ENCODE measurements at regions not wholly inside any gene's neighbourhood (a gene's known extent, or its start where the extent isn't known, plus 50 kb on each side); places are given as distances from the start of the nearest gene placed in this dataset.

DNA sequence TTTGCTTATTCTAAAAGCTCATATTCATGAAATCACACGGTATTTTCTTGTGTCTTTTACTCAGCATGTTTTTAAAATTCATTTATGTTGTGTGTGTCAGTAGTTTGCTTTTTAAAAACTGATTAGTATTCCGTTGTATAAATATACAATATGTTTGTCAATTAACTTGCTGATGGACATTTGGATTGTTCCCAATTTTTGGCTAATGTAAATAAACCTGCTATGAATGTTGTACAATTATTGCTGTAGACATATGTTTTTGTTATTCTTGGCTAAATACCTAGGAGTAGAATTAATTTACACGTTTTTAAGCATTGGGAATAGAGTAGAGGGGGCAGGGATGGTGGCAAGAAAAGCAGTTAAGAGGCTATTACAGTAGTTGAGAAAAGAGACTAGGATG lies 199.5 kb upstream of the CCL2 start:
- TF ChIP-seq, protein P1, sequence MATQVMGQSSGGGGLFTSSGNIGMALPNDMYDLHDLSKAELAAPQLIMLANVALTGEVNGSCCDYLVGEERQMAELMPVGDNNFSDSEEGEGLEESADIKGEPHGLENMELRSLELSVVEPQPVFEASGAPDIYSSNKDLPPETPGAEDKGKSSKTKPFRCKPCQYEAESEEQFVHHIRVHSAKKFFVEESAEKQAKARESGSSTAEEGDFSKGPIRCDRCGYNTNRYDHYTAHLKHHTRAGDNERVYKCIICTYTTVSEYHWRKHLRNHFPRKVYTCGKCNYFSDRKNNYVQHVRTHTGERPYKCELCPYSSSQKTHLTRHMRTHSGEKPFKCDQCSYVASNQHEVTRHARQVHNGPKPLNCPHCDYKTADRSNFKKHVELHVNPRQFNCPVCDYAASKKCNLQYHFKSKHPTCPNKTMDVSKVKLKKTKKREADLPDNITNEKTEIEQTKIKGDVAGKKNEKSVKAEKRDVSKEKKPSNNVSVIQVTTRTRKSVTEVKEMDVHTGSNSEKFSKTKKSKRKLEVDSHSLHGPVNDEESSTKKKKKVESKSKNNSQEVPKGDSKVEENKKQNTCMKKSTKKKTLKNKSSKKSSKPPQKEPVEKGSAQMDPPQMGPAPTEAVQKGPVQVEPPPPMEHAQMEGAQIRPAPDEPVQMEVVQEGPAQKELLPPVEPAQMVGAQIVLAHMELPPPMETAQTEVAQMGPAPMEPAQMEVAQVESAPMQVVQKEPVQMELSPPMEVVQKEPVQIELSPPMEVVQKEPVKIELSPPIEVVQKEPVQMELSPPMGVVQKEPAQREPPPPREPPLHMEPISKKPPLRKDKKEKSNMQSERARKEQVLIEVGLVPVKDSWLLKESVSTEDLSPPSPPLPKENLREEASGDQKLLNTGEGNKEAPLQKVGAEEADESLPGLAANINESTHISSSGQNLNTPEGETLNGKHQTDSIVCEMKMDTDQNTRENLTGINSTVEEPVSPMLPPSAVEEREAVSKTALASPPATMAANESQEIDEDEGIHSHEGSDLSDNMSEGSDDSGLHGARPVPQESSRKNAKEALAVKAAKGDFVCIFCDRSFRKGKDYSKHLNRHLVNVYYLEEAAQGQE (IDR thresholded peaks at IDR 0.05): no peak
- TF ChIP-seq, protein P2, sequence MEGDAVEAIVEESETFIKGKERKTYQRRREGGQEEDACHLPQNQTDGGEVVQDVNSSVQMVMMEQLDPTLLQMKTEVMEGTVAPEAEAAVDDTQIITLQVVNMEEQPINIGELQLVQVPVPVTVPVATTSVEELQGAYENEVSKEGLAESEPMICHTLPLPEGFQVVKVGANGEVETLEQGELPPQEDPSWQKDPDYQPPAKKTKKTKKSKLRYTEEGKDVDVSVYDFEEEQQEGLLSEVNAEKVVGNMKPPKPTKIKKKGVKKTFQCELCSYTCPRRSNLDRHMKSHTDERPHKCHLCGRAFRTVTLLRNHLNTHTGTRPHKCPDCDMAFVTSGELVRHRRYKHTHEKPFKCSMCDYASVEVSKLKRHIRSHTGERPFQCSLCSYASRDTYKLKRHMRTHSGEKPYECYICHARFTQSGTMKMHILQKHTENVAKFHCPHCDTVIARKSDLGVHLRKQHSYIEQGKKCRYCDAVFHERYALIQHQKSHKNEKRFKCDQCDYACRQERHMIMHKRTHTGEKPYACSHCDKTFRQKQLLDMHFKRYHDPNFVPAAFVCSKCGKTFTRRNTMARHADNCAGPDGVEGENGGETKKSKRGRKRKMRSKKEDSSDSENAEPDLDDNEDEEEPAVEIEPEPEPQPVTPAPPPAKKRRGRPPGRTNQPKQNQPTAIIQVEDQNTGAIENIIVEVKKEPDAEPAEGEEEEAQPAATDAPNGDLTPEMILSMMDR (IDR thresholded peaks at IDR 0.05; ENCODE audit: low read depth, low read length, missing input control): no peak
- TF ChIP-seq, protein P3, sequence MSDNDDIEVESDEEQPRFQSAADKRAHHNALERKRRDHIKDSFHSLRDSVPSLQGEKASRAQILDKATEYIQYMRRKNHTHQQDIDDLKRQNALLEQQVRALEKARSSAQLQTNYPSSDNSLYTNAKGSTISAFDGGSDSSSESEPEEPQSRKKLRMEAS (IDR thresholded peaks at IDR 0.05): no peak
- TF ChIP-seq YY1 (IDR thresholded peaks at IDR 0.05): no peak
- no peak for TF ChIP-seq SP1 (IDR thresholded peaks at IDR 0.05)
- TF ChIP-seq JUND (IDR thresholded peaks at IDR 0.05): no peak
- TF ChIP-seq RAD21 (IDR thresholded peaks at IDR 0.05): no peak
- TF ChIP-seq, protein P4, sequence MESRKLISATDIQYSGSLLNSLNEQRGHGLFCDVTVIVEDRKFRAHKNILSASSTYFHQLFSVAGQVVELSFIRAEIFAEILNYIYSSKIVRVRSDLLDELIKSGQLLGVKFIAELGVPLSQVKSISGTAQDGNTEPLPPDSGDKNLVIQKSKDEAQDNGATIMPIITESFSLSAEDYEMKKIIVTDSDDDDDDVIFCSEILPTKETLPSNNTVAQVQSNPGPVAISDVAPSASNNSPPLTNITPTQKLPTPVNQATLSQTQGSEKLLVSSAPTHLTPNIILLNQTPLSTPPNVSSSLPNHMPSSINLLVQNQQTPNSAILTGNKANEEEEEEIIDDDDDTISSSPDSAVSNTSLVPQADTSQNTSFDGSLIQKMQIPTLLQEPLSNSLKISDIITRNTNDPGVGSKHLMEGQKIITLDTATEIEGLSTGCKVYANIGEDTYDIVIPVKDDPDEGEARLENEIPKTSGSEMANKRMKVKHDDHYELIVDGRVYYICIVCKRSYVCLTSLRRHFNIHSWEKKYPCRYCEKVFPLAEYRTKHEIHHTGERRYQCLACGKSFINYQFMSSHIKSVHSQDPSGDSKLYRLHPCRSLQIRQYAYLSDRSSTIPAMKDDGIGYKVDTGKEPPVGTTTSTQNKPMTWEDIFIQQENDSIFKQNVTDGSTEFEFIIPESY (IDR thresholded peaks at IDR 0.05): no peak
- TF ChIP-seq EGR1 (IDR thresholded peaks at IDR 0.05; ENCODE audit: low read depth in 2 of 2): no peak
- no peak for TF ChIP-seq TAF1 (conservative IDR thresholded peaks at IDR 0.05)
- TF ChIP-seq GABPA (IDR thresholded peaks at IDR 0.05 in 1 of 2, conservative IDR thresholded peaks at IDR 0.05 in 1 of 2): no peak
- TF ChIP-seq RXRA (IDR thresholded peaks at IDR 0.05): no peak
- TF ChIP-seq, protein P5, sequence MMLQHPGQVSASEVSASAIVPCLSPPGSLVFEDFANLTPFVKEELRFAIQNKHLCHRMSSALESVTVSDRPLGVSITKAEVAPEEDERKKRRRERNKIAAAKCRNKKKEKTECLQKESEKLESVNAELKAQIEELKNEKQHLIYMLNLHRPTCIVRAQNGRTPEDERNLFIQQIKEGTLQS (IDR thresholded peaks at IDR 0.05): no peak
- TF ChIP-seq HNF4G (IDR thresholded peaks at IDR 0.05): no peak

Data from liver (tissue), 3 donors.